ENCODE measurements at regions not wholly inside any gene's neighbourhood (a gene's known extent, or its start where the extent isn't known, plus 50 kb on each side); places are given as distances from the start of the nearest gene placed in this dataset.

DNA sequence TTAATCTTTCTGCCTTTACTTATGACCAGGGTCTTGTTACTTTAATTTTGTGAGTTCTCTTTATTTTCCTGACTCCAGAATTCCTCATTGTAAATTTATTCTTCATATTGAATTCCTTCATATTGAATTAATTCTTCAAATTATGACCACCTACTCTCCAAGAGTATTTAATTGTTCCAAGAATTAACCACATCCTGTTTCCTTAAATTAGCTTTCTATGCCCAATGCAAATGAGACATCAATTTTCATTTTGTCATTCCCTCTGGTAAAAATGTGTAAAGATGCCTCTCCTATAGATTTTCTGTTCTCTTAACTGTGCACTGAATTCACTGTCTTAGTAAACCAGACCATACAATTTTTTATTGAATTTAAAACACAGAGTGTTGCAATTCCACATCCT is 211.2 kb upstream of the GRIA4 start:
- TF ChIP-seq, protein P1, sequence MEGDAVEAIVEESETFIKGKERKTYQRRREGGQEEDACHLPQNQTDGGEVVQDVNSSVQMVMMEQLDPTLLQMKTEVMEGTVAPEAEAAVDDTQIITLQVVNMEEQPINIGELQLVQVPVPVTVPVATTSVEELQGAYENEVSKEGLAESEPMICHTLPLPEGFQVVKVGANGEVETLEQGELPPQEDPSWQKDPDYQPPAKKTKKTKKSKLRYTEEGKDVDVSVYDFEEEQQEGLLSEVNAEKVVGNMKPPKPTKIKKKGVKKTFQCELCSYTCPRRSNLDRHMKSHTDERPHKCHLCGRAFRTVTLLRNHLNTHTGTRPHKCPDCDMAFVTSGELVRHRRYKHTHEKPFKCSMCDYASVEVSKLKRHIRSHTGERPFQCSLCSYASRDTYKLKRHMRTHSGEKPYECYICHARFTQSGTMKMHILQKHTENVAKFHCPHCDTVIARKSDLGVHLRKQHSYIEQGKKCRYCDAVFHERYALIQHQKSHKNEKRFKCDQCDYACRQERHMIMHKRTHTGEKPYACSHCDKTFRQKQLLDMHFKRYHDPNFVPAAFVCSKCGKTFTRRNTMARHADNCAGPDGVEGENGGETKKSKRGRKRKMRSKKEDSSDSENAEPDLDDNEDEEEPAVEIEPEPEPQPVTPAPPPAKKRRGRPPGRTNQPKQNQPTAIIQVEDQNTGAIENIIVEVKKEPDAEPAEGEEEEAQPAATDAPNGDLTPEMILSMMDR (IDR thresholded peaks at IDR 0.05): no peak
- no peak for DNase-seq (ENCODE audit: low spot score)
- Histone ChIP-seq H3K27ac (no peak overlapping the region), H3K4me3 (no peak overlapping the region)

DNA sequence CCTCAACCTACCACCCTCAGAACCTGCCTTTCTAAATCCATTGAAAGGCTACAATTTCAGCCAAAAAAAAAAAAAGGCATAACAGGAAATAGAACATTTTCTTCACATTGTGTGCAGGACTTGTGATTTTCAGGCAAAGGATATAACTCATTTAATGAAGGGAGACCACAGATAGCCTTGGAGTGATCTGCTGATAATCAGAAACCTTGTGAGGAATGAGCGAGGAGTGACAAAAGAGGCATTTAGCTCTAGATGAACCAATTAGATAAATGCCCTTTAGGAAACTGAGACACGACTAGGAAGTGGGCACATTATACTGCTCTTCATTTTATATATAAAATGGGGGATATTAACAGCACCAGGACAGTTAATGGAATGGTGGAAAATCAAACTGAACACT is 216.5 kb upstream of the GRIA4 start:
- TF ChIP-seq, protein P1 (IDR thresholded peaks at IDR 0.05): no peak
- no peak for DNase-seq (ENCODE audit: low spot score)
- H3K27ac ChIP-seq: no peak overlapping the region
- H3K4me3 ChIP-seq: no peak overlapping the region

DNA sequence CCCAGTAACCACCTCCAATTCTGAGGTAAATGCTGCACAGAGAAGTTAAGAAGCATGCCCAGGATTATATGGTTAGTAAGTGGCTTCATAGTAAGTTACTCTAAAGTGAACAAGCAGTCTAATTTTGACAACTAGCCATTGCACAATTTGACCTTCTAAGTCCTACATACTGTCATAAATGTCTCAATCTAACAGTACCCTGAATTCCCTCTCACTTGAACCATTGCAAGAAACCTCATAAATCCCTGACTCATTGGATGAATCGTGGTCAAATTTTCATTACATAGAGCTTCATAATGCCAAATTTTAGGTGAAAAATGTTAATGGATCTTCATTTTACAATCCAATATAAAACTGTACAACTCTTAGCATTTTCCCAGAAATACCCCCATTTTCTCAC is 217.3 kb upstream of the GRIA4 start:
- no peak overlapping the region for H3K27ac ChIP-seq
- no peak for DNase-seq (ENCODE audit: low spot score)
- H3K4me3 ChIP-seq: no peak overlapping the region
- TF ChIP-seq, protein P1 (IDR thresholded peaks at IDR 0.05): no peak

DNA sequence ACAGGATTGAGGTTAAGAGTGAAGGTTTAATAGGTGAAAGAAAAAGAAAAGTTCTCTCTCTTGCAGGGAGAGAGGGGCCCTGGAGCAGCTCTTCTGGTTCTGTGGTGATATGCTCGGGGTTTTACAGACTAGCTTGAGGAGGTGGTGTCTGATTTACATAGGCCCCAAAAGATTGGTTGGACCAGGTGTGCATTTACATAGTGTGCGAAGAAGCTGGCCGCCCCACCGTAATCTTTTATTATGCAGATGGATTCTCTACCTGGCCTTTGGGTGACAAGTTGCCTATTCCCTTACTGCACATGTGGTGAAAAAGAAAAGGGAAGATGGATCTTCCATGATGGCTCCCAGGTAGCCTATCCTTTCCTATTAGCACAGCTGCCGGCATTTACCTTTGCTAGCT is 219.9 kb upstream of the GRIA4 start:
- no peak for DNase-seq (ENCODE audit: low spot score)
- TF ChIP-seq, protein P1 (IDR thresholded peaks at IDR 0.05): no peak
- no peak overlapping the region for H3K27ac ChIP-seq

DNA sequence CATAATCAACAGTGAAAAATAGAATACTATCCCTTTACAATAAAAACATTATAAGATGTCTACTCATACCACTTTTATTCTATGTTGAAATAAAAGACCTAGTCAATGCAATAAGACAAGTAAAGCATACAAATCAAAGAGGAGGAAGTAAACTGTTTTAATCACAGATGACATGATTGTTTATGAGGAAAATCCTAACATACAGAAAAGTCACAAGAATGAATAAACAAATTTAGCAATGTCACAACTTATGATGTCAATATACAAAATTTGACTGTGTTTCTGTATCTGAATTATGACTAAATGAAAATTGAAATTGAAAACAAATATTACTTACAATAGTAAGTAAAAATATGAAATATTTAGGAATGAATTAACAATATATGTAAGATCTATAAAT is 221.9 kb upstream of the GRIA4 start:
- Histone ChIP-seq H3K27ac (no peak overlapping the region), H3K4me3 (no peak overlapping the region)
- no peak for DNase-seq (ENCODE audit: low spot score)
- TF ChIP-seq, protein P1 (IDR thresholded peaks at IDR 0.05): no peak

More for the DNA sequence above, 219.9 kb upstream of the GRIA4 start:
- no peak overlapping the region for H3K4me3 ChIP-seq

DNA sequence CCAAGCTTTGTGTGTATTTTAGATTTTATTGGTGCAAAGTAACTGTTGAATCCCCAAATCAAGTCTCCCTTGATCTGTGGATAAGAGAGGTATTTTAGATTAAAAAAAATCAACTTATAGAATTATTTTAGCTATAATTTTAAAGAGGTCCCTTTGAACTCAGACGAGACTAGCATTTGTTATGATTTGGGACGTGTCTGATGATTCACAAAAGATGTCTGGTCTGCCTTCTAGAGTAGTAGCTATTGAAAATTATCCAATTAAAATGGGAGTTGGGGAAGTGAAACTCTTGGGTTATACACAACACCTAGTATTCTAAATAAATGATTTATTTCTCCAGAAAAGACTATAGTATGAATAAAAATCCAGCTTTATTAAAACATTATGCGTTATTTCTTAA is 227.9 kb upstream of the GRIA4 start:
- Histone ChIP-seq H3K4me3 (no peak overlapping the region), H3K27ac (no peak overlapping the region)
- DNase-seq (ENCODE audit: low spot score): no peak
- TF ChIP-seq, protein P1 (IDR thresholded peaks at IDR 0.05): no peak

DNA sequence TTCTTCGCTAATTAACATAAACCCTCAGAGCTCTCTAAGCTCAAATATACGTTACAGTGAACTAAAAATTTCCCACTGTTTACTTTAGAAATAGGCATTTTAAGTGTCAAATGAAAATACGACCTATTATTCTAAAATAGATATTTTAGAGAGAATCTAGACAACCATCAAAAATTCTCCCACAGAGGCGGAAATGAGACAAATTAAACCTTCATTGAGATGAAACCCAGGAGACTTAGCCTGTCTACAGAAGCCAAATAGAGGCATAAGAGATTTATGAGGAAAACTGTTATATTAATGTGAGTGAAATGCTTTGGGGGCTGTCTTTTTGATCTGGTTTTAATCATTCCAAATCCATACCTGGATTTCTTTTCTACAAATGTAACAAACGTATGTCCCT is 232.0 kb upstream of the GRIA4 start:
- DNase-seq (ENCODE audit: low spot score): no peak
- TF ChIP-seq, protein P1 (IDR thresholded peaks at IDR 0.05): no peak
- Histone ChIP-seq H3K4me3 (no peak overlapping the region), H3K27ac (no peak overlapping the region)
